ENCODE measurements at regions not wholly inside any gene's neighbourhood (a gene's known extent, or its start where the extent isn't known, plus 50 kb on each side); places are given as distances from the start of the nearest gene placed in this dataset.

DNA sequence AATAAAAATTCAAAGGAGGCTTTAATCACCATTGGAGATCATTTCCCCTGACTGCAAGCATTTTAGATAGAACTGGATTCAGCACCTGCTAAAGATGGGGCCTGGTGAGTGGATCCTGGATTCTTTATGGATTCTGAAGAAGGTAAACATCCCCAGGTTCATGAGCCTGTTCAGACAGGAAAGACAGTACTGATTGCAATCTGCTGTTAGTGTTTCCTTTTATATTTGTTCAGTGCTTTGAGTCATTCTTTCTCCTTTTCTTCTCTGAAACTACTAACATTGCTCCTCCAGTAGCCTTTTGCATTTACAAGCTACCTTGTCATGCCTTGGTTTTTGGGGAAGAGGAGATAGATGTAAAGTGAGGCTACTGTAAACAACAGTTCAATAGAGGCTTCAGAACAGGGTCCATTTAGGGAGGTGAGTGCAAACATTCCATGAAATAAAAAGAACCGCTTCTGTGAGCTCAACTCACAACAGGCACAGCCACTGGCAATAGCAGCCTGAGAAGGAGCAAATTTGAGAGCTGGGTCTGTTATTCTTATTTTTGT is 66.4 kb upstream of the PRL start:
- TF ChIP-seq, protein P1, sequence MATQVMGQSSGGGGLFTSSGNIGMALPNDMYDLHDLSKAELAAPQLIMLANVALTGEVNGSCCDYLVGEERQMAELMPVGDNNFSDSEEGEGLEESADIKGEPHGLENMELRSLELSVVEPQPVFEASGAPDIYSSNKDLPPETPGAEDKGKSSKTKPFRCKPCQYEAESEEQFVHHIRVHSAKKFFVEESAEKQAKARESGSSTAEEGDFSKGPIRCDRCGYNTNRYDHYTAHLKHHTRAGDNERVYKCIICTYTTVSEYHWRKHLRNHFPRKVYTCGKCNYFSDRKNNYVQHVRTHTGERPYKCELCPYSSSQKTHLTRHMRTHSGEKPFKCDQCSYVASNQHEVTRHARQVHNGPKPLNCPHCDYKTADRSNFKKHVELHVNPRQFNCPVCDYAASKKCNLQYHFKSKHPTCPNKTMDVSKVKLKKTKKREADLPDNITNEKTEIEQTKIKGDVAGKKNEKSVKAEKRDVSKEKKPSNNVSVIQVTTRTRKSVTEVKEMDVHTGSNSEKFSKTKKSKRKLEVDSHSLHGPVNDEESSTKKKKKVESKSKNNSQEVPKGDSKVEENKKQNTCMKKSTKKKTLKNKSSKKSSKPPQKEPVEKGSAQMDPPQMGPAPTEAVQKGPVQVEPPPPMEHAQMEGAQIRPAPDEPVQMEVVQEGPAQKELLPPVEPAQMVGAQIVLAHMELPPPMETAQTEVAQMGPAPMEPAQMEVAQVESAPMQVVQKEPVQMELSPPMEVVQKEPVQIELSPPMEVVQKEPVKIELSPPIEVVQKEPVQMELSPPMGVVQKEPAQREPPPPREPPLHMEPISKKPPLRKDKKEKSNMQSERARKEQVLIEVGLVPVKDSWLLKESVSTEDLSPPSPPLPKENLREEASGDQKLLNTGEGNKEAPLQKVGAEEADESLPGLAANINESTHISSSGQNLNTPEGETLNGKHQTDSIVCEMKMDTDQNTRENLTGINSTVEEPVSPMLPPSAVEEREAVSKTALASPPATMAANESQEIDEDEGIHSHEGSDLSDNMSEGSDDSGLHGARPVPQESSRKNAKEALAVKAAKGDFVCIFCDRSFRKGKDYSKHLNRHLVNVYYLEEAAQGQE (IDR thresholded peaks at IDR 0.05; ENCODE audit: insufficient read depth in 1 of 2, low read depth in 2 of 2, low read length in 2 of 2) = no peak
- no peak for TF ChIP-seq POLR2AphosphoS5 (IDR thresholded peaks at IDR 0.05; ENCODE audit: low read depth, low read length)
- TF ChIP-seq TAF1 (IDR thresholded peaks at IDR 0.05; ENCODE audit: borderline replicate concordance, insufficient read depth, low read length) = no peak
- TF ChIP-seq SIN3A (IDR thresholded peaks at IDR 0.05; ENCODE audit: borderline replicate concordance, insufficient read depth, low read length) = no peak
- no peak for TF ChIP-seq FOXP2 (optimal IDR thresholded peaks at IDR 0.05; ENCODE audit: borderline replicate concordance, extremely low read depth, extremely low read length, insufficient read depth)
